Activated CD4-positive, alpha-beta T cell treated with anti-CD3 and anti-CD28 coated beads, Interleukin-2, amount 50 U/mL, for 24 hours (primary cell): ENCODE measurements at regions not wholly inside any gene's neighbourhood (a gene's known extent, or its start where the extent isn't known, plus 50 kb on each side); places are given as distances from the start of the nearest gene placed in this dataset.
"Not testable (repeated sequence)": the region's sequence is repeated elsewhere in the genome, so short reads cannot be mapped to it uniquely, and the experiment has no call there.

Source experiments
- DNase-seq, 2 donors: peaks; one replicate each; pipeline ENCODE4 v3.0.0-alpha.2; 2020; ENCODE audit warnings: low read depth in 1 of 2, low spot score in 1 of 2

DNA sequence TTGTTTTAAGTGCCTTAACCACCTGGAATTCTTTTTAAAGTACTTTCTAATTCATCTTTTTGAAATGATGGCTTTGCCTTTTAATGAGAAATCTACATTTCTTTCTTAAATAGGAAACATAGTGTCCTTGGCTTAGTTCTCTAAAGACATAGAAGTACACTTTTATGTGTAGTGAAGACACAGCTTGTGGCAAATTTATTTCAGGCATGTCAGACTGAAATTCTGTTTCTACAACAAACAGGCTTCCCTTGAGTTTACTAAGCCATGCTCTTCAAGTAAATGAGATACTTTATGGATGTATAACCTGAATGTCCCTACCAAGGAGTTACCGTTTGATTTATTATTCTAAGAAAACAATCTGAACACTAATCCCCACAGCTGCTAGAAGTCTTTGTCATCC lies 136.9 kb upstream of the MAGI2 start:
- DNase-seq = no peak

- DNase-seq = no peak
Measured at GRCh38 chr7:79570903-79571302, 117.4 kb upstream of the MAGI2 start.

- no peak for DNase-seq
Measured at GRCh38 chr7:79563821-79564522, 110.5 kb upstream of the MAGI2 start.

DNA sequence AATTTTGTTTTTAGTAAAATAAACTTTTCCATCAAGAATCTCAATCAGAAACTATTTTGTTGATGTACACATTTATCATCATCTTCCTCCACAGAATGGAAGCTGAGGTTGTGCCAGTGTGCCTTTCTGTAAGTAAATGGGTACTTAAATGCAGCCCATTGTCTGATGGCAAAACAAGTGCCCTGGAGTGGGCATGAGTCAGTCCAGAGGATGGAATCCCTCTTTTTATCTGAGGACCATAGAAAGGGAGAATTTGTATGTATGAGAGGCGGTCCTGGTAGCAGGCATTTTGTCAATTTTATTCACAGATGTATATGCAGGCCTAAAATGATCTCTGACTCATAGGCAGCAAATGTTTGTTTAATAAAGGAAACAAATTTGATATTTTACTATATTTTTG lies 102.1 kb upstream of the MAGI2 start:
- DNase-seq = no peak

GRCh38 chr7:79553811-79554555 lies 100.5 kb upstream of the MAGI2 start:
- DNase-seq = no peak

GRCh38 chr7:79552463-79552862 lies 99.0 kb upstream of the MAGI2 start:
- DNase-seq = no peak

GRCh38 chr7:79548727-79549126 lies 95.3 kb upstream of the MAGI2 start:
- no peak for DNase-seq

DNA sequence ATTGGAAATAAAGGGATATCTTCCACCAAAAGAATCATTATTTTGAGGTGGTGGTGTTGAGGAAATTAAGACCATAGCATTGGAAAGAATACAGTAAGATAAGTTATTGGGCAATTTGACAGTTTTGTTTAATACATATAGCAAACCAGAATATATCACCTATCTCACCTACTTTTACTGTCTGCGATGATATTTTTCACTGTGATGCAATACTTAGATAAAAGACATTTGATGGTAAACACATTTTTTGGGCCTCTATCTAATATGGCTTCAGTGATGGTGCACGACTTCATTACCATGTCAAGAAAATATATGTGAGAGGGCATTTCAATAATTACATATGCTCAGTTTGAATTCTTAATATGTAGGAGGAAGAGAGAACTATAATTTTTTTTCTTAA lies 93.7 kb upstream of the MAGI2 start:
- no peak for DNase-seq

DNA sequence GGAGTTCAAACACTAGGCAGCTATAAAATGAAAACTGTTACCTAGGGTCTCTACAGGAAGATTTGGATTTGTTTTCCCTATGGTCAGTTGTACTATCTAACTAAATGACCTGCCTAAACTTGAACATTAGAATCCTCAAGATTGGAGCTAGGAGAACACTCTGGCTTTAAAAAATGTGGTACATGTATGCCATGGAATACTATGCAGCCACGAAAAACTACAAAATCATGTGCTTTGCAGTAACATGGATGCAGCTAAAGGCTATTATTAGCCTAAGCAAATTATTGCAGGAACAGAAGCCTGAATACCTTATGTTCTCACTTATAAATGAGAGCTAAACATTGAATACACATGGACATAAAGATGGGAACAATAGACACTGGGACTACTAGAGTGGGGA lies 87.1 kb upstream of the MAGI2 start:
- no peak for DNase-seq

- no peak for DNase-seq
Measured at GRCh38 chr7:79534128-79534527, 80.7 kb upstream of the MAGI2 start.

DNA sequence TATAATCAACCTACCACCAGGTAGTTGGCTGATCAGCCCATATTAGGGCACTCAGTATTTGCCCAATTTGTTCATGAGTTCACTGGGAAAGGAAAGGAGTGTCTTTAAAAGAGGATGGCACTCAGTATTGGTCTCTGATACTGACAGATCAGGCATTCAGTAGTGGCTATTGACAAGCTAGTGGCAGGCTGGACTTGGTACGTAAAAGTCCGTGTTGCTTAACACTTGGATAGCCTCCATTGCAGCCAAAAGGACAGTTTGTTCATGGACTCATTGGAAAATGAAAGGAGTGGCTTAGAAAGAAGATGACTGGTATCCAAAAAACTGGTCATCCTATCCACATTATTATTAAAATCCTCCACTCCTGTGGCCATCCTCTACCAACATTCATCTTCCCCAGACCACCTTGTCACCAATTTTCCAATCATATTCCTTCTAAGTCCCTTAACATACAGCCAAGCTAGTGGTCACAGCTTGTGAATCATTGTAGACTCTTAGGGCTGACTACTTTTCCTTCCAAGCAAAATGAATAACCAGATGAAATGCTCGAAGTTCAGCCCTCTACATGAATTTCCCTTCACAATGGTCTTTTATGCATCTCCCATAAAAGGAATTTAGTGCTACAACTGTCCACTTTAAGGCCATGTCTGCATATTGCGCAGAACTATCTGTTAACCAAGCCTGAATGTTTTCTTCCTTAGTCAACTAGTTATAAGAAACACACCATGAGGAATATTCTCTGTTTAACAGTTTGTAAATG lies 78.6 kb upstream of the MAGI2 start:
- no peak for DNase-seq

- DNase-seq = no peak
Measured at GRCh38 chr7:79531116-79531515, 77.6 kb upstream of the MAGI2 start.

GRCh38 chr7:79529881-79530235 lies 76.4 kb upstream of the MAGI2 start:
- no peak for DNase-seq

GRCh38 chr7:79529214-79529880 lies 75.9 kb upstream of the MAGI2 start:
- no peak for DNase-seq

GRCh38 chr7:79528421-79528820 lies 75.0 kb upstream of the MAGI2 start:
- DNase-seq = no peak

GRCh38 chr7:79524048-79524447 lies 70.6 kb upstream of the MAGI2 start:
- no peak for DNase-seq

- no peak for DNase-seq
Measured at GRCh38 chr7:79523436-79523835, 70.0 kb upstream of the MAGI2 start.

GRCh38 chr7:79520543-79520942 lies 67.1 kb upstream of the MAGI2 start:
- no peak for DNase-seq

DNA sequence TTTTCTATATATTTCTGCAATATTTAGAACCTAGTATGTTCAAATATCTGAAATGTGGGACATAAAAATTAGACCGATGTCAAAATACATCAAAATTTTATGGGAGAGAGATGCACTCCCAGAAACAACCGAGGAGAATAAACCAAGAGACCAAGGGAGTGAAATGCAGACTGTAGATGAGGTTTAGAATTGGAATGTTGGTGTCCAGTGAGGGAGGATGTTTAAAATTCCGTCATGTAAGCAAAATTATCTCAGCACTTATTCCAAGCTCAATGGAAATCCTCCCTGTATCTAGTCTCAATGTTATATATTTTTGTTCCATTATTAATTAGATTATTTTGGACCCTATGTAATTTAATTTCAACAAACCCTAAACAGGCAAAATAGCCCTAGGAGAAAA lies 61.9 kb upstream of the MAGI2 start:
- no peak for DNase-seq

- no peak for DNase-seq
Measured at GRCh38 chr7:79513261-79513660, 59.8 kb upstream of the MAGI2 start.

- no peak for DNase-seq
Measured at GRCh38 chr7:79512261-79512660, 58.8 kb upstream of the MAGI2 start.

GRCh38 chr7:79511056-79511455 lies 57.6 kb upstream of the MAGI2 start:
- DNase-seq = not testable (repeated sequence)
